Vagina (tissue), 2 donors: ENCODE measurements at regions not wholly inside any gene's neighbourhood (a gene's known extent, or its start where the extent isn't known, plus 50 kb on each side); places are given as distances from the start of the nearest gene placed in this dataset.

ENCODE experiments used
- DNase-seq, 2 donors: peaks; one replicate each; pipeline ENCODE4 v3.0.0-alpha.2; 2017; ENCODE audit errors: extremely low spot score in 2 of 2
- H3K27ac ChIP-seq: fragments of 200-600 bp; sonication (generic); one replicate; pipeline ENCODE4 v1.5.1; 2019
- H3K27me3 ChIP-seq: fragments of 200-600 bp; sonication (generic); one replicate; pipeline ENCODE4 v1.5.1; 2019
- H3K36me3 ChIP-seq, 2 donors: fragments of 200-600 bp; sonication (generic); one replicate each; pipeline ENCODE4 v1.5.1; 2017 to 2019
- H3K4me1 ChIP-seq: fragments of 200-600 bp; sonication (generic); one replicate; pipeline ENCODE4 v1.5.1; 2019
- H3K4me3 ChIP-seq, 2 donors: fragments of 200-600 bp; sonication (generic); 1 replicate in 1 of 2; 2 replicates in 1 of 2; pipeline ENCODE4 v1.5.1; 2016 to 2019
- H3K9me3 ChIP-seq: fragments of 200-600 bp; sonication (generic); one replicate; pipeline ENCODE4 v1.5.1; 2019
- POLR2A ChIP-seq, 2 donors: fragments of 450-650 bp; IDR thresholded peaks; one replicate each; pipeline ENCODE4 v1.6.1; 2017; ENCODE audit warnings: antibody characterized with exemption in 2 of 2, mild to moderate bottlenecking in 2 of 2, moderate library complexity in 2 of 2
- POLR2AphosphoS5 ChIP-seq, 2 donors: sonication (generic); formaldehyde crosslinking; IDR thresholded peaks; one replicate each; pipeline ENCODE4 v1.9.0; 2017; ENCODE audit warnings: antibody characterized with exemption in 2 of 2, mild to moderate bottlenecking in 2 of 2, low read depth in 1 of 2; ENCODE audit not compliant: insufficient read depth in 1 of 2
- intact Hi-C: fragments of 100-400 bp; cut with DNase I; formaldehyde crosslinking; loops from one replicate; pipeline ENCODE4 v1.15.1; 2023
- TF ChIP-seq, protein P1 (sequence below), 3 experiments: fragments of 450-650 bp in 2 of 3; fragments of 200-600 bp in 1 of 3; sonication (generic) in 1 of 3; IDR thresholded peaks; one replicate each; pipeline ENCODE4 v1.5.1; 2017 to 2019; ENCODE audit warnings: antibody characterized with exemption in 3 of 3, mild to moderate bottlenecking in 2 of 3, moderate library complexity in 2 of 3

- no peak overlapping the region for H3K27ac ChIP-seq
- no peaks in the 10 kb centered on the region for H3K9me3 ChIP-seq
- no peak for DNase-seq
- TF ChIP-seq POLR2AphosphoS5 (IDR thresholded peaks at IDR 0.05; ENCODE audit: insufficient read depth in 1 of 2, low read depth in 1 of 2) (no peak), POLR2A (IDR thresholded peaks at IDR 0.05) (no peak)
- TF ChIP-seq, protein P1, sequence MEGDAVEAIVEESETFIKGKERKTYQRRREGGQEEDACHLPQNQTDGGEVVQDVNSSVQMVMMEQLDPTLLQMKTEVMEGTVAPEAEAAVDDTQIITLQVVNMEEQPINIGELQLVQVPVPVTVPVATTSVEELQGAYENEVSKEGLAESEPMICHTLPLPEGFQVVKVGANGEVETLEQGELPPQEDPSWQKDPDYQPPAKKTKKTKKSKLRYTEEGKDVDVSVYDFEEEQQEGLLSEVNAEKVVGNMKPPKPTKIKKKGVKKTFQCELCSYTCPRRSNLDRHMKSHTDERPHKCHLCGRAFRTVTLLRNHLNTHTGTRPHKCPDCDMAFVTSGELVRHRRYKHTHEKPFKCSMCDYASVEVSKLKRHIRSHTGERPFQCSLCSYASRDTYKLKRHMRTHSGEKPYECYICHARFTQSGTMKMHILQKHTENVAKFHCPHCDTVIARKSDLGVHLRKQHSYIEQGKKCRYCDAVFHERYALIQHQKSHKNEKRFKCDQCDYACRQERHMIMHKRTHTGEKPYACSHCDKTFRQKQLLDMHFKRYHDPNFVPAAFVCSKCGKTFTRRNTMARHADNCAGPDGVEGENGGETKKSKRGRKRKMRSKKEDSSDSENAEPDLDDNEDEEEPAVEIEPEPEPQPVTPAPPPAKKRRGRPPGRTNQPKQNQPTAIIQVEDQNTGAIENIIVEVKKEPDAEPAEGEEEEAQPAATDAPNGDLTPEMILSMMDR (IDR thresholded peaks at IDR 0.05) = no peak
- no peak overlapping the region for H3K4me3 ChIP-seq
- no peaks in the 10 kb centered on the region for H3K4me1 ChIP-seq
- intact Hi-C loops = no loop called here
- H3K27me3 ChIP-seq = no peaks in the 10 kb centered on the region
- H3K36me3 ChIP-seq = no peaks in the 10 kb centered on the region
Measured at GRCh38 chr4:166459621-166460020, 586.6 kb downstream of the TLL1 start.

- no peak for DNase-seq
- Histone ChIP-seq H3K4me1 (no peaks in the 10 kb centered on the region), H3K27ac (no peak overlapping the region), H3K9me3 (no peaks in the 10 kb centered on the region), H3K27me3 (no peaks in the 10 kb centered on the region), H3K4me3 (no peak overlapping the region), H3K36me3 (no peaks in the 10 kb centered on the region)
- intact Hi-C loops = no loop called here
- TF ChIP-seq POLR2A (IDR thresholded peaks at IDR 0.05) = no peak
Measured at GRCh38 chr4:166460769-166461550, 587.9 kb downstream of the TLL1 start.

DNA sequence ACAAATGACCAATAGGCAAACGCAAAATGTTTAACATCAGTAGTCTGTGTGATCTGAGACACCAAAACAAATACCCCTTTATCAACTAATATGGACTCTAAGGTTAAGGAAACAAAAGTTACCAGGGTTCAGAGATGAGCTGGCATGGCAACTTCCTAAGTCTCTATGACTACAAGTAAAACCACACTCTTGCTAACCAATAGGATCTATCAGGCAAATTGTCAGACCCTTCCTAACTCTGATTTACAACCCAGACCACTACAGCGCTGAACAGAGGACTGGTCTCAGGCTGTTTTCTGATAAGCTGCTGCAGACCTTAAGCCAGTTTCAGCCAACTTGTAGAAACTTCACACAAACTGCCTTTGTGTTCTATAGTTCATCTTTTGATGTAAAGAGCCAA, 608.0 kb downstream of the TLL1 start:
- no peaks in the 10 kb centered on the region for H3K9me3 ChIP-seq
- no peaks in the 10 kb centered on the region for H3K36me3 ChIP-seq
- H3K27ac ChIP-seq = no peak overlapping the region
- no peaks in the 10 kb centered on the region for H3K27me3 ChIP-seq
- TF ChIP-seq, protein P1 (IDR thresholded peaks at IDR 0.05) = no peak
- TF ChIP-seq POLR2A (IDR thresholded peaks at IDR 0.05) = no peak
- no peak for TF ChIP-seq POLR2AphosphoS5 (IDR thresholded peaks at IDR 0.05; ENCODE audit: insufficient read depth in 1 of 2, low read depth in 1 of 2)
- intact Hi-C loops = no loop called here
- H3K4me3 ChIP-seq = no peak overlapping the region
- DNase-seq = no peak
- no peaks in the 10 kb centered on the region for H3K4me1 ChIP-seq

DNA sequence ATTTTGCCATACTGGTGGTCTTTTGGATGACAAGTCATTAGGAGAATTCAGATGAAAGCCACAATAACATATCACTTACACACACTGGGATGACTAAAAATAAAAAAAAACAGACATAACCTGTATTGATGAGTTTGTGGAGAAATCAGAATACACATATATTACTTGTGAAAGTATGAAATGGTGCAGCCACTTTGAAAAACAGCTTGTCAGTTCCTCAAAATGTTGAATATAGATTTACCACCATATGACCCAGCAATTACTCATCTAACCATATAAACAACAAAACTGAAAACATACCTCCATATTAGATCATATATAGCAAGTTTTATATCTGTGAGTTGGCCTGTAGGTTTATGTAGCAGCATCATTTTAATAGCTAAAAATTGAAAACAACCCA, 608.7 kb downstream of the TLL1 start:
- Histone ChIP-seq H3K27ac (no peak overlapping the region), H3K9me3 (no peaks in the 10 kb centered on the region), H3K4me1 (no peaks in the 10 kb centered on the region), H3K36me3 (no peaks in the 10 kb centered on the region), H3K4me3 (no peak overlapping the region), H3K27me3 (no peaks in the 10 kb centered on the region)
- TF ChIP-seq POLR2A (IDR thresholded peaks at IDR 0.05) (no peak), POLR2AphosphoS5 (IDR thresholded peaks at IDR 0.05; ENCODE audit: insufficient read depth in 1 of 2, low read depth in 1 of 2) (no peak)
- TF ChIP-seq, protein P1 (IDR thresholded peaks at IDR 0.05) = no peak
- DNase-seq = no peak
- intact Hi-C loops = no loop called here

- Histone ChIP-seq H3K9me3 (no peaks in the 10 kb centered on the region), H3K27ac (no peak overlapping the region), H3K27me3 (no peaks in the 10 kb centered on the region), H3K4me1 (no peaks in the 10 kb centered on the region), H3K36me3 (no peaks in the 10 kb centered on the region), H3K4me3 (no peak overlapping the region)
- no peak for TF ChIP-seq POLR2A (IDR thresholded peaks at IDR 0.05)
- TF ChIP-seq, protein P1 (IDR thresholded peaks at IDR 0.05) = no peak
- TF ChIP-seq POLR2AphosphoS5 (IDR thresholded peaks at IDR 0.05; ENCODE audit: insufficient read depth in 1 of 2, low read depth in 1 of 2) = no peak
- intact Hi-C loops = no loop called here
- no peak for DNase-seq
Measured at GRCh38 chr4:166482758-166483157, 609.7 kb downstream of the TLL1 start.
